ENCODE measurements at regions not wholly inside any gene's neighbourhood (a gene's known extent, or its start where the extent isn't known, plus 50 kb on each side); places are given as distances from the start of the nearest gene placed in this dataset.
A peak's percentile ranks its signal among the peaks of the same experiment; 100 is the strongest.
"Not testable (repeated sequence)": the region's sequence is repeated elsewhere in the genome, so short reads cannot be mapped to it uniquely, and the experiment has no call there.

DNA sequence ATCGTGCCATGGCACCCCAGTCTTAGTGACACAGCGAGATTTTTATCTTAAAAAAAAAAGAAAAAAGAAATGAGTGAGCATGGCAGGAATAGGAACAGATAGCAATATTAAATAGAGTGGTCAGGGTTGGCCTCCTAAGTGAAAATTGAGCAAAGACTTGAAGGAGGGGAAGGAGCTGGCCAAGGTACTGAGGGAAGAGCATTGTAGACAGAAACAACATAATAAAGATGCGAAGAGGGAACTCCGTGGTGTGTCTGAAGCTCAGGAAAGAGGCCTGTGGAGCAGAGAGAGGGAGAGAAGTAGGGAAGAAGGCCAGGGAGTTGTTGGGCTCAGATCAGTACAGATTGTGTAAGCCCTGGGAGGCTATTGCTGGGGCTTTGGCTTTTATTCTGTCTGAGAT lies 1256.1 kb downstream of the FOXD4L5 start:
- H3K27ac ChIP-seq (ENCODE audit: extremely low read depth, low read depth, low read length); H3K27me3 ChIP-seq (ENCODE audit: control insufficient read depth in 2 of 2, insufficient read depth in 2 of 2, low read length in 2 of 2); H3K4me2 ChIP-seq (ENCODE audit: insufficient read depth, low read length); H3K79me2 ChIP-seq (ENCODE audit: control insufficient read depth, insufficient read depth, low read length); POLR2A ChIA-PET; ATAC-seq; FAIRE-seq; DNase-seq (ENCODE audit: extremely low read depth in 1 of 4, low spot score in 3 of 4); H3K4me1 ChIP-seq (replicated peaks in 1 of 2; ENCODE audit: control insufficient read depth in 2 of 2, insufficient read depth in 2 of 2, low read length in 2 of 2); H3K9me1 ChIP-seq (ENCODE audit: control insufficient read depth, insufficient read depth, low read length); H4K20me1 ChIP-seq (replicated peaks; ENCODE audit: control insufficient read depth, insufficient read depth, low read length); H3K9ac ChIP-seq (ENCODE audit: insufficient read depth in 1 of 2, low read depth in 2 of 2, low read length in 2 of 2); in situ Hi-C loops (cut with MboI); intact Hi-C loops (cut with micrococcal nuclease); H3K9me3 ChIP-seq (replicated peaks; ENCODE audit: control insufficient read depth, insufficient read depth, low read depth, low read length); H2AFZ ChIP-seq (ENCODE audit: low read depth, low read length); BruUV-seq (replicated peaks); H3K4me3 ChIP-seq; CTCF ChIA-PET (ENCODE audit: low intra/inter-chr PET ratio); H3K36me3 ChIP-seq (ENCODE audit: control insufficient read depth, insufficient read depth, low read length): not testable (repeated sequence)
- peak; percentile 79 for TF ChIP-seq EHMT2 (IDR thresholded peaks at IDR 0.05)
- TF ChIP-seq, protein P1, sequence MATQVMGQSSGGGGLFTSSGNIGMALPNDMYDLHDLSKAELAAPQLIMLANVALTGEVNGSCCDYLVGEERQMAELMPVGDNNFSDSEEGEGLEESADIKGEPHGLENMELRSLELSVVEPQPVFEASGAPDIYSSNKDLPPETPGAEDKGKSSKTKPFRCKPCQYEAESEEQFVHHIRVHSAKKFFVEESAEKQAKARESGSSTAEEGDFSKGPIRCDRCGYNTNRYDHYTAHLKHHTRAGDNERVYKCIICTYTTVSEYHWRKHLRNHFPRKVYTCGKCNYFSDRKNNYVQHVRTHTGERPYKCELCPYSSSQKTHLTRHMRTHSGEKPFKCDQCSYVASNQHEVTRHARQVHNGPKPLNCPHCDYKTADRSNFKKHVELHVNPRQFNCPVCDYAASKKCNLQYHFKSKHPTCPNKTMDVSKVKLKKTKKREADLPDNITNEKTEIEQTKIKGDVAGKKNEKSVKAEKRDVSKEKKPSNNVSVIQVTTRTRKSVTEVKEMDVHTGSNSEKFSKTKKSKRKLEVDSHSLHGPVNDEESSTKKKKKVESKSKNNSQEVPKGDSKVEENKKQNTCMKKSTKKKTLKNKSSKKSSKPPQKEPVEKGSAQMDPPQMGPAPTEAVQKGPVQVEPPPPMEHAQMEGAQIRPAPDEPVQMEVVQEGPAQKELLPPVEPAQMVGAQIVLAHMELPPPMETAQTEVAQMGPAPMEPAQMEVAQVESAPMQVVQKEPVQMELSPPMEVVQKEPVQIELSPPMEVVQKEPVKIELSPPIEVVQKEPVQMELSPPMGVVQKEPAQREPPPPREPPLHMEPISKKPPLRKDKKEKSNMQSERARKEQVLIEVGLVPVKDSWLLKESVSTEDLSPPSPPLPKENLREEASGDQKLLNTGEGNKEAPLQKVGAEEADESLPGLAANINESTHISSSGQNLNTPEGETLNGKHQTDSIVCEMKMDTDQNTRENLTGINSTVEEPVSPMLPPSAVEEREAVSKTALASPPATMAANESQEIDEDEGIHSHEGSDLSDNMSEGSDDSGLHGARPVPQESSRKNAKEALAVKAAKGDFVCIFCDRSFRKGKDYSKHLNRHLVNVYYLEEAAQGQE (IDR thresholded peaks at IDR 0.05; ENCODE audit: borderline replicate concordance) = peak; percentile 68
- TF ChIP-seq, protein P1 (CRISPR knock-in tag; IDR thresholded peaks at IDR 0.05; ENCODE audit: low read depth) = not testable (repeated sequence)
- 15% methylated on average over 3 of the region's 4 CpGs for WGBS (ENCODE audit: insufficient coverage, low coverage, missing lambda C conversion rate)

DNA sequence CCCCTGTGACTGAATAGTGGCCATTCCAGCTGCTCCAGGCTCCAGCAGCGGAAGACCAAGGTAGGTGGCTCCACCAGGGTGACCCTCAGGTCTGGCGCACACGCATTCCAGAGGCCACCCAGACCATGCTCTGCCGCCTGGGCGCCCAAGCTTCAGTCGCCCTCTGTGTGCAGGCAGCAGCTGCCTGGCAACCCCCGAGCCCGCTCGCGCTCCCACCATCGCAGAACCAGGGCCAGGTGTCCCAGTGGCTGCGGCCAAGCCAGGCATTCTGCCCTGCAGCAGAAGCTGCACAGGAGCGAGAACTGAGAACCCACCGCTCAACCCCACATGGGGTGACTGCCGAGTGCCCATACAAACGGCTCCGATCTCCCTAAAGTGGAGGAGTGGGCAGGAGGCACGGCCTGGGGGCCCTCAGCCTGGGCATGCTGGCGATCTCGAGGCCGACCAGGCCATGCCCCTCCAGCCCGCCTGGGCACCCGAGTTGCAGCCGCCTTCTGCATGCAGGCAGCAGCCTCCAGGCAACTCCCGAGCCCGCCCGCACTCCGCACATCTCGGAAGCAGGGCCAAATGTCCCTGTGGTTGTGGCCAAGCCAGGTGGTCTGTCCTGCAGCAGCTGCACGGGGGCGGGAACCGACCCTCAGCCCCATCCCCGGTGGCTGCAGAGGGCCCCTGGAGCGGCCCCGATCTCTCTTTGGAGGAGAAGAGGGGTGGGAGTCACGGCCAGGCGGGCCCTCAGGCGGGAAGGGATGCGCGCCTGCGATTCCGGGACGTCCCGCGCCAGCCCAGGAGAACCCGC lies 1264.1 kb downstream of the FOXD4L5 start:
- intact Hi-C loops (cut with micrococcal nuclease); H3K4me1 ChIP-seq (replicated peaks in 1 of 2; ENCODE audit: control insufficient read depth in 2 of 2, insufficient read depth in 2 of 2, low read length in 2 of 2); H3K27me3 ChIP-seq (ENCODE audit: control insufficient read depth in 2 of 2, insufficient read depth in 2 of 2, low read length in 2 of 2); BruUV-seq (replicated peaks); H3K4me2 ChIP-seq (ENCODE audit: insufficient read depth, low read length); H3K9me1 ChIP-seq (ENCODE audit: control insufficient read depth, insufficient read depth, low read length); FAIRE-seq; H3K36me3 ChIP-seq (ENCODE audit: control insufficient read depth, insufficient read depth, low read length); H3K9ac ChIP-seq (ENCODE audit: insufficient read depth in 1 of 2, low read depth in 2 of 2, low read length in 2 of 2); ATAC-seq; CTCF ChIA-PET (ENCODE audit: low intra/inter-chr PET ratio); H3K27ac ChIP-seq (ENCODE audit: extremely low read depth, low read depth, low read length); H3K9me3 ChIP-seq (replicated peaks; ENCODE audit: control insufficient read depth, insufficient read depth, low read depth, low read length); DNase-seq (ENCODE audit: extremely low read depth in 1 of 4, low spot score in 3 of 4); H4K20me1 ChIP-seq (replicated peaks; ENCODE audit: control insufficient read depth, insufficient read depth, low read length); H3K79me2 ChIP-seq (ENCODE audit: control insufficient read depth, insufficient read depth, low read length); POLR2A ChIA-PET; H2AFZ ChIP-seq (ENCODE audit: low read depth, low read length); H3K4me3 ChIP-seq: not testable (repeated sequence)
- in situ Hi-C loops (cut with MboI) = loop anchor here (25.0 kb wide), 1 partner anchor 1666 kb away; the partner anchor contains the start of gene ZNG1E
- 32% methylated on average over 21 of the region's 46 CpGs for WGBS (ENCODE audit: insufficient coverage, low coverage, missing lambda C conversion rate)

Data from K562 (cell line).